Mesothelial cell of epicardium (in vitro differentiated cells): ENCODE measurements at regions not wholly inside any gene's neighbourhood (a gene's known extent, or its start where the extent isn't known, plus 50 kb on each side); places are given as distances from the start of the nearest gene placed in this dataset.

ENCODE experiments used
- DNase-seq, 2 experiments: peaks; one replicate each; pipeline ENCODE4 v3.0.0; 2021; ENCODE audit warnings: low spot score in 2 of 2; ENCODE audit not compliant: unreplicated experiment in 2 of 2
- H3K27ac Mint-ChIP-seq: 2 replicates; pipeline ENCODE4 v1.8.0; 2021; ENCODE audit warnings: mixed read lengths
- H3K27me3 Mint-ChIP-seq: 2 replicates; pipeline ENCODE4 v1.8.0; 2021; ENCODE audit warnings: low read depth, mixed read lengths
- H3K36me3 Mint-ChIP-seq: 2 replicates; pipeline ENCODE4 v1.8.0; 2021; ENCODE audit warnings: mixed read lengths
- H3K4me1 Mint-ChIP-seq: 2 replicates; pipeline ENCODE4 v1.8.0; 2021; ENCODE audit warnings: mixed read lengths
- H3K4me3 Mint-ChIP-seq: 2 replicates; pipeline ENCODE4 v1.8.0; 2021; ENCODE audit warnings: mild to moderate bottlenecking, moderate library complexity, mixed read lengths
- H3K9me3 Mint-ChIP-seq: 2 replicates; pipeline ENCODE4 v1.8.0; 2021; ENCODE audit warnings: mixed read lengths
- TF ChIP-seq, protein P1 (sequence below): fragments of 200-600 bp; sonication (generic); IDR thresholded peaks from one replicate; pipeline ENCODE4 v1.5.0; 2021; ENCODE audit warnings: antibody characterized with exemption; ENCODE audit not compliant: unreplicated experiment

DNA sequence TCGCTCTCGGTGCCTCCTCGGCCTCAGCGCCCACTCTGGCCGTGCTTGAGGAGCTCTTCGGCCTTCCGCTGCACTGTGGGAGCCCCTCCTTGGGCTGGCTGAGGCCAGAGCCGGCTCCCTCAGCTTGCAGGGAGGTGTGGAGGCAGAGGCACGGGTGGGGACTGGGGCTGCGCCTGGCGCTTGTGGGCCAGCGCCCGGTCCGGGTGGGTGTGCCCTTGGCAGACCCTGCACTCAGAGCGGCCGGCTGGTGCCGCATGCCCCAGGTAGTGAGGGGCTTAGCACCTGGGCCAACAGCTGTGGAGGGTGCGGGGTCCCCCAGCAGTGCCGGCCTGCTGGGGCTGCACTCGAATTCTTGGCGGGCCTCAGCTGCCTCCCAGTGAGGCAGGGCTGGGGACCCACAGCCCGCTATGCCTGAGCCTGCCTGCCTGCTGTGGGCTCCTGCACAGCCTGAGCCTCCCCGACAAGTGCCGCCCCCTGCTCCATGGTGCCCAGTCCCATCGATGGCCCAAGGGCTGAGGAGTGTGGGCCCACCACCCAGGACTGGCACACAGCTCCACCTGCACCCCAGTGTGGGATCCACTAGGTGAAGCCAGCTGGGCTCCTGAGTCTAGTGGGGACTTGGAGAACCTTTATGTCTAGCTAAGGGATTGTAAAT lies 2085.2 kb upstream of the ACO1 start:
- Mint-ChIP-seq H3K9me3 (peaks cover 3% of the 10 kb centered on the region), H3K4me3 (no peak overlapping the region), H3K27ac (no peak overlapping the region), H3K27me3 (no peaks in the 10 kb centered on the region), H3K36me3 (no peaks in the 10 kb centered on the region), H3K4me1 (peaks cover 7% of the 10 kb centered on the region)
- TF ChIP-seq, protein P1, sequence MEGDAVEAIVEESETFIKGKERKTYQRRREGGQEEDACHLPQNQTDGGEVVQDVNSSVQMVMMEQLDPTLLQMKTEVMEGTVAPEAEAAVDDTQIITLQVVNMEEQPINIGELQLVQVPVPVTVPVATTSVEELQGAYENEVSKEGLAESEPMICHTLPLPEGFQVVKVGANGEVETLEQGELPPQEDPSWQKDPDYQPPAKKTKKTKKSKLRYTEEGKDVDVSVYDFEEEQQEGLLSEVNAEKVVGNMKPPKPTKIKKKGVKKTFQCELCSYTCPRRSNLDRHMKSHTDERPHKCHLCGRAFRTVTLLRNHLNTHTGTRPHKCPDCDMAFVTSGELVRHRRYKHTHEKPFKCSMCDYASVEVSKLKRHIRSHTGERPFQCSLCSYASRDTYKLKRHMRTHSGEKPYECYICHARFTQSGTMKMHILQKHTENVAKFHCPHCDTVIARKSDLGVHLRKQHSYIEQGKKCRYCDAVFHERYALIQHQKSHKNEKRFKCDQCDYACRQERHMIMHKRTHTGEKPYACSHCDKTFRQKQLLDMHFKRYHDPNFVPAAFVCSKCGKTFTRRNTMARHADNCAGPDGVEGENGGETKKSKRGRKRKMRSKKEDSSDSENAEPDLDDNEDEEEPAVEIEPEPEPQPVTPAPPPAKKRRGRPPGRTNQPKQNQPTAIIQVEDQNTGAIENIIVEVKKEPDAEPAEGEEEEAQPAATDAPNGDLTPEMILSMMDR = no peak
- DNase-seq = no peak

DNA sequence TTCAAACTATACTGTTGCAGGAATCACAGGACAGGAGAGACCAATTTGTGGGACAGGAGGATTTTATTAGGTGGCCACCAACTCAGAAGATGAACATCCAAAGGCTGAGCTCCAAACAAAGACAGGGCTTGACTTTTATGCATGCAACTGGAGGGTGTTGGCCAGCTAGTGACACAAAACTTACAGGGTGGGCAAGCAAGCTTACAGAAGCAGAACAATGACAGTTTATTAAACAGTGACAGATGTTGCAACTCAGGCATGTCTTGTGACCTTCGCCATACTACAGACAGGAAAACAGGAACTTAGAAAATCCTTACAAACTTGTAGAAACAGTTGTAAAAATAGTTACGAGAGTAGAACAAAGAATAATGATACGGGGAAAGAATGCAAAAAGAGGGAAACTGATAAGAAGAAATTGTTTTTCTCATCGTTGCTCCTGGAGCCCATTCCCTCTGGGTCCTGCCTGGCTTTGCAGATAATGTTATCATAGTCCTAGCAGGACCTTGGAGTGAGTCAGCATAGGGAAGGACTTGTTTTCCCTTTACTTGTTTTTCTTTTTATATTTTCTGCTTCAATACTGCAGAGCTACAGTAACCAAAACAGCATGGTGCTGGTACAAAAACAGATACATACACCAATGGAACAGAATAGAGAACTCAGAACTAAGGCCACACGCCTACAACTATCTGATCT lies 2083.0 kb upstream of the ACO1 start:
- Mint-ChIP-seq H3K36me3 (no peaks in the 10 kb centered on the region), H3K4me3 (no peak overlapping the region), H3K27me3 (no peaks in the 10 kb centered on the region), H3K4me1 (no peaks in the 10 kb centered on the region), H3K27ac (no peak overlapping the region), H3K9me3 (peaks cover 3% of the 10 kb centered on the region)
- TF ChIP-seq, protein P1 = no peak
- no peak for DNase-seq

DNA sequence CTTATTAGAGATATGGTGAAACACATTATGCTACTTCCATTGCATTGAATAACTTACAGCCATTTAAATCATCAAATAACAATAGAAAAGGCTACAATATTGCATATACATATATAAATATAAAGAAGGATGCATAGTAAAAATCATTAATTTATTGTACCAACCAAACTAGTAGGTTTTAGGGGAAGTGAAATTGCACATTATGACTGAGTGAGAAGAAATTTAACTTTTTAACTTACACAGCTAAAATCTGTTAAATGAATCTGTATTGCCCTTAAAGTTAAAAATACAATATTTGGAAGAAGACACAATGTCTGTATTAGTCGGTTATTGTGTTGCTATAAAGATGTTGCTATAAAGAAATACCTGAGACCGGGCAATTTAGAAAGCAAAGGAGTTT lies 2073.7 kb upstream of the ACO1 start:
- Mint-ChIP-seq H3K4me3 (no peak overlapping the region), H3K36me3 (no peaks in the 10 kb centered on the region), H3K27ac (no peak overlapping the region), H3K9me3 (peaks cover 19% of the 10 kb centered on the region), H3K4me1 (peaks cover 2% of the 10 kb centered on the region), H3K27me3 (no peaks in the 10 kb centered on the region)
- TF ChIP-seq, protein P1 = no peak
- DNase-seq = no peak

DNA sequence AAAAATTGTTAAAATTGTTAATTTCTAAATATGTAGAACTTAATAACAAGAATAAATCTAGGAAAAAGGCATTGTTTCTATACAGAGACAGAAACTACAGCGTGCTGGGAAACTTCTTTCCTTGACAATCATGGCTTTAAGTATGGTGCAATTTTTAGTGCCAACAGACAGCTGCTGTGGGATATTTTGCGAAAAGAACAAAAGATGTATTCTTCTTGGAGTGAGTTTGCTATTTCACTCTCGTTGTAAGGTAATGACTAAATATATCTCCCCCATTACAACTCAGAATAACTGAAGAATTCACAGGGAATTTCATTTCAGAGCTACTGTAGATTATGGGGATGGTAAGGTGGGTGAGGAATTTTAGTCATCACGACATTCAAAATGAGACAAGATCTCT lies 2055.0 kb upstream of the ACO1 start:
- no peak for DNase-seq
- TF ChIP-seq, protein P1 = no peak
- H3K4me3 Mint-ChIP-seq = no peak overlapping the region
- no peaks in the 10 kb centered on the region for H3K9me3 Mint-ChIP-seq
- no peak overlapping the region for H3K27ac Mint-ChIP-seq
- H3K4me1 Mint-ChIP-seq = no peaks in the 10 kb centered on the region
- no peaks in the 10 kb centered on the region for H3K36me3 Mint-ChIP-seq
- peaks cover 26% of the 10 kb centered on the region for H3K27me3 Mint-ChIP-seq

DNA sequence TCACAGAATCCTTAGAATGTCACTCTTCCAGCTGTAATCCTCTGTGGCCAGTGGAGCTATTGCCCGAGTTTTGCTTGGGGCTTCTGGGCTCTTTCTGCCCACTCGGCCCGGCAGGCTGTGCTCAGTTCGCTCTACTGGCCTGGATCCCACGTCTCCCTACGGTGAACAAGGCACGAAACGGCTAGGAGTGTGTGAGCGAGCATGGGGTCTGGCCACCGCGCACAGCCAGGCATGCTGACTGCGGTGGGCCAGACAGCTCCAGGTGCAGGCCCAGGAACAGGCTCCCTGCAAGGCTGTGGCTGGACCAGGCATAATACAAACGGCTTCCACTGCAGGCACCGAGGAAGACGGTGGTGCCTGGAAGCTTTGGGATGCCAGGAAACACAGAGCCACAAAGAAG lies 2035.5 kb upstream of the ACO1 start:
- Mint-ChIP-seq H3K4me3 (no peak overlapping the region), H3K4me1 (no peaks in the 10 kb centered on the region), H3K9me3 (no peaks in the 10 kb centered on the region), H3K27me3 (no peaks in the 10 kb centered on the region), H3K27ac (no peak overlapping the region), H3K36me3 (no peaks in the 10 kb centered on the region)
- DNase-seq = no peak
- TF ChIP-seq, protein P1 = no peak
